ENCODE measurements at regions not wholly inside any gene's neighbourhood (a gene's known extent, or its start where the extent isn't known, plus 50 kb on each side); places are given as distances from the start of the nearest gene placed in this dataset.
A peak's percentile ranks its signal among the peaks of the same experiment; 100 is the strongest.
"Not testable (repeated sequence)": the region's sequence is repeated elsewhere in the genome, so short reads cannot be mapped to it uniquely, and the experiment has no call there.

- no peak for DNase-seq
Observed at GRCh38 chr1:148309940-148310500, 157.9 kb upstream of the NBPF11 start.

GRCh38 chr1:148308832-148309458 is 156.9 kb upstream of the NBPF11 start:
- DNase-seq, result no peak

- no peak for DNase-seq
Observed at GRCh38 chr1:148307583-148308185, 155.6 kb upstream of the NBPF11 start.

GRCh38 chr1:148304935-148305334 is 152.9 kb upstream of the NBPF11 start:
- DNase-seq, result not testable (repeated sequence)

- DNase-seq, result peak; percentile 9 to 57
Observed at GRCh38 chr1:148302586-148303364, 150.7 kb upstream of the NBPF11 start.

GRCh38 chr1:148297852-148298251 is 145.8 kb upstream of the NBPF11 start:
- not testable (repeated sequence) for DNase-seq

- DNase-seq, result no peak
Observed at GRCh38 chr1:148296511-148296910, 144.4 kb upstream of the NBPF11 start.

- no peak for DNase-seq
Observed at GRCh38 chr1:148294116-148294807, 142.2 kb upstream of the NBPF11 start.

- DNase-seq, result no peak
Observed at GRCh38 chr1:148293651-148294050, 141.6 kb upstream of the NBPF11 start.

- DNase-seq, result no peak
Observed at GRCh38 chr1:148292915-148293314, 140.8 kb upstream of the NBPF11 start.

- no peak for DNase-seq
Observed at GRCh38 chr1:148290881-148291280, 138.8 kb upstream of the NBPF11 start.

GRCh38 chr1:148289647-148290046 is 137.6 kb upstream of the NBPF11 start:
- no peak for DNase-seq

- not testable (repeated sequence) for DNase-seq
Observed at GRCh38 chr1:148285946-148286345, 133.9 kb upstream of the NBPF11 start.

- DNase-seq, result not testable (repeated sequence)
Observed at GRCh38 chr1:148280831-148281572, 128.9 kb upstream of the NBPF11 start.

- DNase-seq, result not testable (repeated sequence)
Observed at GRCh38 chr1:148279002-148279542, 127.0 kb upstream of the NBPF11 start.

GRCh38 chr1:148277865-148278279 is 125.8 kb upstream of the NBPF11 start:
- not testable (repeated sequence) for DNase-seq

GRCh38 chr1:148267066-148267465 is 115.0 kb upstream of the NBPF11 start:
- not testable (repeated sequence) for DNase-seq

- DNase-seq, result no peak
Observed at GRCh38 chr1:148264374-148265276, 112.5 kb upstream of the NBPF11 start.

- peak in 1 of 2 donors; percentile 7 for DNase-seq
Observed at GRCh38 chr1:148263906-148264255, 111.8 kb upstream of the NBPF11 start.

- DNase-seq, result peak; percentile 38 to 42
Observed at GRCh38 chr1:148263128-148263905, 111.2 kb upstream of the NBPF11 start.

Measured in activated CD4-positive, alpha-beta T cell treated with anti-CD3 and anti-CD28 coated beads for 4 hours (primary cell).